ENCODE measurements at regions not wholly inside any gene's neighbourhood (a gene's known extent, or its start where the extent isn't known, plus 50 kb on each side); places are given as distances from the start of the nearest gene placed in this dataset.
"Not testable (repeated sequence)": the region's sequence is repeated elsewhere in the genome, so short reads cannot be mapped to it uniquely, and the experiment has no call there.

DNA sequence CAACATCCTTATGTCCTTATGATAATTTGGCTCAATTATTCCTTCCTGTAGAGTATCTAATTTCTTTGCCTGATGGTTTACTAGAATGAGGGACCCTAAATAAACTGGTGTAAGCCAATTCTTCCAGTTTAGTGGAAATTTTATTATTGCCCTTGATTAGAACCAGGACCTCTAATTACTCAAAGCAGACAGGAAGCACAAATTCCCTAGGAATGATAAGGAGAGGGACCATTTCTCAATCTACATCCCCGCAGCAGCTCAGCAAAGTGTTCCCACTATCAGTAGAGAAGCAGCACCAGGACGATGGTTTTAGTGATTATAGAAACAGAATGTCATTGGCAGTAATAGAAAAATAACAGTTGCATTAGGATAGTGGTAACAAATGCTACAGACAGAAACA, 97.1 kb downstream of the PLPPR4 start:
- no peak for DNase-seq

DNA sequence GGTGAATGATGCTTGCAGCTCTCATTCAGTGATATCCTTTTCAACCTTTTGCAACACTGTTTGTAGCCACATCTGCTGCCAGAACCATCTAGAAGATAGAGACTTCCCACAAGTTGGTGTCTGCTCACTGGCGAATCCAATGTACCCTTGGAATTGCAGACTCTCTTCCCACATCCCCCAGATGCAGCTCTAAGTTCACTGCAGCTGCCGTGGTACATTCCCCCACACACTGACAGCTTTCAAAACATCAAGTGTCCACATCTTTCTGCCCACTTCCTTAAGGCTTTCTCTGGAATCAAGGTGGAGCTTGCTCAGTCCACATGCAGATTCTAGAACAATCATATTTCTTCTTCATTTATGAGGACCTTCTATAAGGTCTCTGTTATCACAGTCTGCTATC, 99.2 kb downstream of the PLPPR4 start:
- DNase-seq = no peak

- no peak for DNase-seq
Measured at GRCh38 chr1:99365141-99365540, 100.8 kb downstream of the PLPPR4 start.

DNA sequence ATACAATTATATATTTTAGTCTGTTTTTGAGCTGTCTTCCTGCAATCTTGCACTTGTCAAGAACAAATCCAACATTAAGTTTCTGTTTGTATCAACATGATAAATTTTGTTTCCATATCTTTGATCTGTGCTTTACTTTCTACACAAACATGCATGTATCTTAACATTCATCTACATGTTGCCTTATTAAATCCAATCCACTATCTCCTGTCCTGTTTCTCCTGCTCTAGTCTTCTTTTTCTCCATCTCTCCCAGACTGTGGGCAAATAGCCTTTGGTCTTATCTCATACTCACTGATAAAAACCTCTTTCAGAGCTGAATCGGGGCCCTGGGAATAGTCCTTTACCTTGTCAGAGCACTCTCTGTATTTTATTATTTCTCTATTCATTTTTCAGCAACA, 101.3 kb downstream of the PLPPR4 start:
- no peak for DNase-seq

DNA sequence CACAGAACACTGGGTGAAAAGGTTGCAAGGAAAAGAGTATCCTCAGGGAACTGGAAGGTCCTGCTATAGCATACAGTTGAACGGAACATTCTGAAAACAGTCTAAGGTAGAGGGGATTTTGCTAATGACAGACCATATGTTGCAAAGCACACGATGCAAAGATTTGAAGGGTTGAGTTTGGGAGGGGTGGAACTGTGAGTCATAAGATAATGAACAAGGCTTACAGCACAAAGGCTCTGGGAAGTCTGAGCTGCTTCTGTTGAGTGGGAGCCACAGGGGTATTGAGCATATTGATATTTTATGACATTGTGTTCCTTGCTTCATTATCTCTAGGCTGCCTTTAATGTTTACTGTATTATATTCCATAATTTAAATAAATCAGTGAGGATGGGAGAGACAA, 104.9 kb downstream of the PLPPR4 start:
- no peak for DNase-seq

GRCh38 chr1:99370476-99370875, 106.2 kb downstream of the PLPPR4 start:
- DNase-seq = no peak

DNA sequence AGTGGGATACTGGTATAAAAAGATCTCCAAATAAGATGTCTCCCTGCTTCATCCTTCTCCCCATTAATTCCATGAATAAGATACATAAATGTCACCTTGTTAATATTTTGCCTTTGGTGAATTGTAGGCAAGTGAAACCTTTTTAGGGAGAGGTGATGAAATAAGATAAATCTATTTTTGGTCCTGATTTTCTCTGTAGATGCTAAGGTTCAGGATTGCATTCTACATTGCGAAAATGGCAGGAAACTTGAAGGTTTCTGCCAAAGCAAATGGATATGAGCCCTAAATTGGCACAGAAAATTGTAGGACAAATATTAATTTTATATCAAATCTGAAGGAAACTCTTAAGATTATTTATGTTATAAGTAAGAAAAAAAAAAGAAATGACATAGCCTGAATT, 107.1 kb downstream of the PLPPR4 start:
- no peak for DNase-seq

DNA sequence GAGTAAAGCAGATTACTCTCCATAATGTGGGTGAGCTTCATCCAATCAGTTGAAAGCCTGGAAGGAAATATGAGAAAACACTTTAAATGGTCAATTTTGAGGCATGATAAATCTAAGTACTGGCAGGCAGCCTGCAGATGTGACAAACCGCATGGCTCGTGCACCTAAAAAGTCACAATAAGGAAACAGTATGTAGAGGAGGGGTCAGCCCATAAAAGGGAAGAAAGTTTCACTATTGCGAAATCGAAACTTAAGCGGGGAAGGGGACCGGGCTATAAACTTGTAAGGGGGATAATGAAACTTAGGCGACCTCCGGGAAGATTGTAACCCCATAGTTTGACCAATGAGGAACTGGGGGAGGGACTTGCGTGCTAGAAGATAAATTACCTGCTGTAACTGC, 109.8 kb downstream of the PLPPR4 start:
- DNase-seq = no peak

- DNase-seq = not testable (repeated sequence)
Measured at GRCh38 chr1:99374693-99375092, 110.4 kb downstream of the PLPPR4 start.

DNA sequence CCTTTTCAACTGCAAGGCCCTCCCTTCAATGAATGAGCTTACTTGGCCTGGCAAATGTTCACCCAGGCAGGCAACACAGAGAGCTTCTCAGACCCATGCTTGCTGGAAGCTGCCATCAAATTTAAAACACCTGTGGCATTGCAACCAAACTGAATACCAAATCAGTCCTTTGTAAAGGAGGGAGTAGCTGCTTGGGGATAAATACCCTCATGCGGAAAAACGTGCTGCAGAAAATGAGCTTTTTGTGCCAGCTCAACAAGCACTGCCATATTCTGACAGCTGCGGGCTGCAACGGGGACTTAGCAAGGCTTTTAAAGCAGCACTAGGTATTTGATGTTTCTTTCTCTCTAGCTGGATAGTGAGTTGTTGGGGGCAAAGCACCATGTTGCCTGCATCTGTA, 119.7 kb downstream of the PLPPR4 start:
- DNase-seq = no peak

GRCh38 chr1:99385852-99386251, 121.6 kb downstream of the PLPPR4 start:
- DNase-seq = no peak

GRCh38 chr1:99396389-99396788, 132.1 kb downstream of the PLPPR4 start:
- no peak for DNase-seq

DNA sequence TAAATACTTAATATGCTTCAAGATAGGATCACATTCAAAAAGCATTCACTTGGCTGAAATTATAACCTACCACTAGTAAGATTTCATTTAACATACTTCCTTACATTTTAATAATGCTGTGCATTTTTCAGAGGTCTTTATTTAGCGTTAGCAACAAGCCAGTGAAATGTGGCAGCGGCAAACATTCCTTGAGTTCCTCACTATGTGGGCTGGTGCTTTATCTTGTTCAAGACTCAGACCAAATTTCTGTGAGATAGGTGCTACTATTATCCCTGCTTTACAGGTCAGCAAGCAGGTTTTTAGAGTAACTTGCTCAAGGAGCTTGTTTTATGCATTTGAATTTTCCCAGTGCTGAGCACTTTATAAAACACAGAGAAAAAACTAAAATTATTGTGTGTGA, 132.7 kb downstream of the PLPPR4 start:
- no peak for DNase-seq

DNA sequence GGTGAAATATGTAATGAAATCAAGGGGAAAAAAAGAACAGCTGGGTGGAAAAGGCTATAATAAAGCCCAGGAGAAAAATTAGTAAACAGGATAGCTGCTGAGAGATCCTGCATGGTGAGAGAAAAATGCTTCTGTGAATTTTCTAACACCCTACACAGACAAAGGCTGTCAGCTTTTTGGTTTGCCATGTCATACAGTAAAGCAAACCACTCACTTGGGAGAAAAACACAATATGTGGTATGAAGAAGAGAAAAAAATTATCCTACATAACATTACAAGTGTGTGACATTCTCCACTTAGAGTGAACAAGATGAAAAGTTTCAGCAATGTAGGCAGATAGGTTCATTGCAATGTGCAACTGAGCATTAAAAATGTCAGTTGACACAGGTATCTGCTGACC, 133.6 kb downstream of the PLPPR4 start:
- DNase-seq = no peak

DNA sequence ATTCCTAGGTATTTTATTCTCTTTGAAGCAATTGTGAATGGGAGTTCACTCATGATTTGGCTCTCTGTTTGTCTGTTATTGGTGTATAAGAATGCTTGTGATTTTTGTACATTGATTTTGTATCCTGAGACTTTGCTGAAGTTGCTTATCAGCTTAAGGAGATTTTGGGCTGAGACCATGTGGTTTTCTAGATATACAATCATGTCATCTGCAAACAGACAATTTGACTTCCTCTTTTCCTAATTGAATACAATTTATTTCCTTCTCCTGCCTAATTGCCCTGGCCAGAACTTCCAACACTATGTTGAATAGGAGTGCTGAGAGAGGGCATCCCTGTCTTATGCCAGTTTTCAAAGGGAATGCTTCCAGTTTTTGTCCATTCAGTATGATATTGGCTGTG, 137.3 kb downstream of the PLPPR4 start:
- not testable (repeated sequence) for DNase-seq

DNA sequence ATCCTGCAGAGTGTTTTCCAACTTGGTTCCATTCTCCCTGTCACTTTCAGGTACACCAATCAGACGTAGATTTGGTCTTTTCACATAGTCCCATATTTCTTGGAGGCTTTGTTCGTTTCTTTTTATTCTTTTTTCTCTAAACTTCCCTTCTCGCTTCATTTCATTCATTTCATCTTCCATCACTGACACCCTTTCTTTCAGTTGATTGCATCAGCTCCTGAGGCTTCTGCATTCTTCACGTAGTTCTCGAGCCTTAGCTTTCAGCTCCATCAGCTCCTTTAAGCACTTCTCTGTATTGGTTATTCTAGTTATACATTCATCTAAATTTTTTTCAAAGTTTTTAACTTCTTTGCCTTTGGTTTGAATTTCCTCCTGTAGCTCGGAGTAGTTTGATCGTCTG, 140.1 kb downstream of the PLPPR4 start:
- not testable (repeated sequence) for DNase-seq

DNA sequence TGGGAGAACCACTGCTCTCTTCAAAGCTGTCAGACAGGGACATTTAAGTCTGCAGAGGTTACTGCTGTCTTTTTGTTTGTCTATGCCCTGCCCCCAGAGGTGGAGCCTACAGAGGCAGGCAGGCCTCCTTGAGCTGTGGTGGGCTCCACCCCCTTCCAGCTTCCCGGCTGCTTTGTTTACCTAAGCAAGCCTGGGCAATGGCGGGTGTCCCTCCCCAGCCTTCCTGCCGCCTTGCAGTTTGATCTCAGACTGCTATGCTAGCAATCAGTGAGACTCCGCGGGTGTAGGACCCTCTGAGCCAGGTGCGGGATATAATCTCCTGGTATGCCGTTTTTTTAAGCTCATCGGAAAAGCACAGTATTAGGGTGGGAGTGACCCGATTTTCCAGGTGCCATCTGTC, 141.0 kb downstream of the PLPPR4 start:
- not testable (repeated sequence) for DNase-seq

- no peak for DNase-seq
Measured at GRCh38 chr1:99407018-99407417, 142.7 kb downstream of the PLPPR4 start.

DNA sequence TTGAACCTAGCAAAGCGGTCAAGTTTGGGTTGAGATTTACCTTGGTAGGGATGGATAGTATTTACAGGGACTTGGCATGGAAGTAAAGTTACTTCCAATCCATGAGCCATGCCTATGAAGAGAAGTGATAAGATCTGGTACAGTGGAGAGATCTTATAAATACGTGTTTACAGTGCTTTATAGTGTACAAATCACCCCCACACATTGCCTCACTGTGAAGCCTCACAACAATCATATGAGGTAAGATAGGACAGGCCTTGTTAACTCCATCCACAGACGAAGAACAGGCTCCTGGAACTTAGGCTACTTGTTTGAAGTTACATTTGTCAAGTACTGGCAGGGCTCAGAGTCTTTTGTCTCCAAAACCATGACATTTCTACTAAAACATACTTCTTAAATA, 159.8 kb downstream of the PLPPR4 start:
- DNase-seq = no peak

GRCh38 chr1:99429754-99430153, 165.5 kb downstream of the PLPPR4 start:
- no peak for DNase-seq

GRCh38 chr1:99438656-99439230, 174.5 kb downstream of the PLPPR4 start:
- no peak for DNase-seq

GRCh38 chr1:99439433-99440075, 175.3 kb downstream of the PLPPR4 start:
- no peak for DNase-seq

DNA sequence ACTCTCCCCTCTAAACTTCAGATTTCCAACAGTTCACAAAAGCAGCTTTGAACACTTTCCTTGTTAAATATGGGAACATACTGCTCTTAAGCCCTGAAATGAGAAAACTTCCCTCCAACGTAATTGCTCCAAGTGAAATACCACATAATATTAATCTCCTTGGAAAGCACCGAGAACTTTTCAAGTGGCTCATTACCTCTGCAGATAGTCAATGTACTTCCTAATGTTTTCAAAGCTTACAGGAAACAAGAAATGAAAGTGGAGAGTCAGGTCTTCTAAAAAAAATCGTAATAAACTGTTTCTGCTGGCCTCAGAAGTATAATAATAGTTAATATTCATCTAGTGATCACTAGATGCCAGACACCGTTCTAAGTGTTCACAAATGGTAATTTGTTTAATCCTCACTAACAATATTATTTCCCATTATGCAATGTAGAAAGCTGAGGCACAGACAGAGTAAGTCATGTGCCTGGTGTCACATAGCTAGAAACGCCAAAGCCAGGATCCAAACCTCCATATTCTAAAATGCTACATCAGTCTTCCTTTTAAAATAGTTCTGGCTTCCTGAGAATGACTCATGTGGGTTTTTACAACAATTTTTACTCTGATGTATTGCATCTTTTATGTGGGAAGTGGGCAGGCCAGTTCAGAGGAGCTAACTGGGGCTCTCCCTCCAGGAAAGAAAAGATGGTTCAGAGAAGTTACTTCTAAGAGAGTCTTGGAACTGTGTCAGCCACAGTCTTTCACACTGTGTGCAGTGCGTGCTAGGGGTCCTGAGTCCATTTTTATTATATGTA, 177.2 kb downstream of the PLPPR4 start:
- DNase-seq = no peak

GRCh38 chr1:99444211-99444927, 180.1 kb downstream of the PLPPR4 start:
- not testable (repeated sequence) for DNase-seq
